Left cardiac atrium (tissue), 4 donors: ENCODE measurements at regions not wholly inside any gene's neighbourhood (a gene's known extent, or its start where the extent isn't known, plus 50 kb on each side); places are given as distances from the start of the nearest gene placed in this dataset.

Source experiments
- ATAC-seq, 2 donors: fragments of 200-7000 bp; cut with Tn5 transposase; one replicate each; pipeline ENCODE4 v1.9.1; 2020; ENCODE audit warnings: mild to moderate bottlenecking in 2 of 2, moderate library complexity in 2 of 2
- DNase-seq: peaks from one replicate; pipeline ENCODE4 v3.0.0-alpha.2; 2020
- intact Hi-C, 2 donors: fragments of 100-400 bp; cut with DNase I; formaldehyde crosslinking; loops; one replicate each; pipeline versions ENCODE4 v1.14.1 to v1.15.1; 2022 to 2023
- donor health status: DM: no; HTN: yes; CAD: no.
- donor health status: DM: no; HTN: yes; CAD: no; lungs with severe emphysema.
- donor health status: DM: yes; HTN: yes; CAD: no.
- donor health status: Dilated cardiomyopathy.

- DNase-seq (no peak), ATAC-seq (no peak)
- intact Hi-C loops, result no loop called here
These were observed 134.4 kb upstream of the NCAM1 start for GRCh38 chr11:112826788-112827187.

GRCh38 chr11:112828421-112828820 lies 132.8 kb upstream of the NCAM1 start:
- ATAC-seq (no peak), DNase-seq (no peak)
- intact Hi-C loops, result no loop called here

- ATAC-seq (no peak), DNase-seq (no peak)
- intact Hi-C loops, result loop anchor here in 1 of 2 donors (10.0 kb wide), 1 partner anchor 285 kb away; no protein-coding TSS in a partner anchor
These were observed 131.1 kb upstream of the NCAM1 start for GRCh38 chr11:112829971-112830654.

GRCh38 chr11:112831041-112831440 lies 130.2 kb upstream of the NCAM1 start:
- DNase-seq, result no peak
- ATAC-seq, result no peak
- intact Hi-C loops, result loop anchor here in 1 of 2 donors (10.0 kb wide), 1 partner anchor 284 kb away; no protein-coding TSS in a partner anchor

GRCh38 chr11:112831969-112832766 lies 129.1 kb upstream of the NCAM1 start:
- intact Hi-C loops, result loop anchor here in 1 of 2 donors (10.0 kb wide), 1 partner anchor 283 kb away; no protein-coding TSS in a partner anchor
- DNase-seq (no peak), ATAC-seq (no peak)

- DNase-seq, result peak; percentile 64
- intact Hi-C loops, result loop anchor here in 1 of 2 donors (10.0 kb wide), 1 partner anchor 280 kb away; no protein-coding TSS in a partner anchor
- peak; percentile 86 to 93 for ATAC-seq
These were observed 126.9 kb upstream of the NCAM1 start for GRCh38 chr11:112834277-112834755.

GRCh38 chr11:112835591-112836255 lies 125.5 kb upstream of the NCAM1 start:
- intact Hi-C loops, result loop anchor here in 1 of 2 donors (2.0 to 10.0 kb wide), 2 partner anchors 125 to 279 kb away; partner anchors contain the start of gene NCAM1
- DNase-seq (no peak), ATAC-seq (no peak)

- no peak for DNase-seq
- intact Hi-C loops, result loop anchor here in 1 of 2 donors (2.0 to 10.0 kb wide), 2 partner anchors 125 to 279 kb away; partner anchors contain the start of gene NCAM1
These were observed 125.0 kb upstream of the NCAM1 start for GRCh38 chr11:112836256-112836602.

GRCh38 chr11:112837162-112837826 lies 123.9 kb upstream of the NCAM1 start:
- DNase-seq, result no peak
- intact Hi-C loops, result loop anchor here in 1 of 2 donors (2.0 to 10.0 kb wide), 2 partner anchors 124 to 278 kb away; partner anchors contain the start of gene NCAM1
- ATAC-seq, result peak; percentile 48 to 64

More at GRCh38 chr11:112836256-112836602, 125.0 kb upstream of the NCAM1 start:
- no peak for ATAC-seq

- intact Hi-C loops, result loop anchor here in 1 of 2 donors (10.0 kb wide), 1 partner anchor 276 kb away; no protein-coding TSS in a partner anchor
- ATAC-seq, result no peak
These were observed 122.2 kb upstream of the NCAM1 start for GRCh38 chr11:112839051-112839450.

GRCh38 chr11:112841729-112842128 lies 119.5 kb upstream of the NCAM1 start:
- DNase-seq (no peak), ATAC-seq (no peak)
- intact Hi-C loops, result loop anchor here in 1 of 2 donors (10.0 kb wide), 1 partner anchor 113 kb away; no protein-coding TSS in a partner anchor

More at GRCh38 chr11:112839051-112839450, 122.2 kb upstream of the NCAM1 start:
- no peak for DNase-seq

GRCh38 chr11:112842151-112842550 lies 119.1 kb upstream of the NCAM1 start:
- intact Hi-C loops, result loop anchor here in 1 of 2 donors (10.0 kb wide), 1 partner anchor 113 kb away; no protein-coding TSS in a partner anchor
- DNase-seq (no peak), ATAC-seq (no peak)

- ATAC-seq (peak; percentile 32 to 63), DNase-seq (no peak)
- intact Hi-C loops, result loop anchor here in 1 of 2 donors (10.0 kb wide), 1 partner anchor 110 kb away; no protein-coding TSS in a partner anchor
These were observed 116.7 kb upstream of the NCAM1 start for GRCh38 chr11:112844517-112844916.

GRCh38 chr11:112847568-112847967 lies 113.7 kb upstream of the NCAM1 start:
- ATAC-seq (no peak), DNase-seq (no peak)
- intact Hi-C loops, result loop anchor here in 1 of 2 donors (10.0 kb wide), 1 partner anchor 107 kb away; no protein-coding TSS in a partner anchor

GRCh38 chr11:112852143-112852866 lies 108.9 kb upstream of the NCAM1 start:
- peak; percentile 88 to 89 for ATAC-seq
- intact Hi-C loops, result no loop called here

GRCh38 chr11:112856133-112856532 lies 105.1 kb upstream of the NCAM1 start:
- no peak for ATAC-seq
- no peak for DNase-seq
- intact Hi-C loops, result no loop called here

More at GRCh38 chr11:112852143-112852866, 108.9 kb upstream of the NCAM1 start:
- no peak for DNase-seq

- ATAC-seq, result no peak
- intact Hi-C loops, result no loop called here
- no peak for DNase-seq
These were observed 104.6 kb upstream of the NCAM1 start for GRCh38 chr11:112856591-112856990.
